HFF-Myc (cell line): ENCODE measurements at regions not wholly inside any gene's neighbourhood (a gene's known extent, or its start where the extent isn't known, plus 50 kb on each side); places are given as distances from the start of the nearest gene placed in this dataset.

Source experiments
- DNase-seq: peaks from one replicate; pipeline ENCODE4 v3.0.0-alpha.2; 2011; ENCODE audit warnings: low read depth; ENCODE audit errors: extremely low read depth
- H3K4me3 ChIP-seq: replicated peaks from 2 replicates; pipeline ENCODE4 v1.5.1; 2011; ENCODE audit warnings: low read depth, mild to moderate bottlenecking, control low read depth, low read length
- TF ChIP-seq, protein P1 (sequence below): IDR thresholded peaks from 2 replicates; pipeline ENCODE4 v1.5.1; 2012; ENCODE audit warnings: mild to moderate bottlenecking, low read depth, low read length, control low read depth; ENCODE audit errors: missing control alignments

DNA sequence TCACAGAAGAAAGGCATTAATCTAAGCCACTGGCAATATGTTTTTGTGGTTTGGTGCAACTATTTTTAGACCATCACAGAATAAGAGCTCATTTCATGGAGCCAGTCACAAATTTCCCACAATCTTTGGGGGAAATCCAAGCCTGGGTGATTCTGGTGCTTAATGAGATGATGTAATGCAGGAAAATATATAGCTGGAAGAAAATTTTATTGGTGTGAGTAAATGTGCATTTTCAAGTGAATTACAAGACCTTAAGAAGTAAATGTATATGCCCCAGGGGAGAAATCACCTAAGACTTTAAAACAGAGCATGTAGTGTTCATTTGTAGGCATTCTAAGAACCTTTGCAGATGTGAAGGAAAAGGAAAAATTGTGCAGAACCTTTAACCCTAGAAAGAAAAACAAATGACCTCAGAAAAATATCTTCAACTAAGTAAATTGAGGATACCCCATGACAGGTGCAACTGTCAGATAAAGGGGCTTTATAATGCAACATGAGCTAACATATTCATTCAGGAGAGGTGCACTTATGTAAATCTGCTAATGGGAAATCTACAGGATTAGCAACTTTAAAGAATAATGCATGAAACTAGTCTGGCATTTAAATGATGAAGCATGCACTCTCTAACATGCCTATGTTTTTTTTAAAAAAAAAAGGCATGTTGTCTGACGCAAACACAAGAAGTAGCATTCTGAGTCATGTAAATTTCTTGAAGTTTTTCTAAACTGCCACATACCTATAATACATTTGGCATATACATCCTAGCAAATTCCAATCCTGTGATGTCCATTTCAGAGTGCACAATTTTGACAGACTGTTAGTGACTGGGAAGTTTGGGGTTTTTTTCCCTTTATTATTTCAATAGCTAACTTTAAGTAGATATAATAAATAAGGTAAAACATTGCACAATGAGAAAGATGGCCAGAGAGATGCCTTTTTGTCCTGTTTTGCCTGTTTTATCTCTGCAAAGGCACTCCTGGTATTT, 105.1 kb downstream of the MEX3B start:
- TF ChIP-seq, protein P1, sequence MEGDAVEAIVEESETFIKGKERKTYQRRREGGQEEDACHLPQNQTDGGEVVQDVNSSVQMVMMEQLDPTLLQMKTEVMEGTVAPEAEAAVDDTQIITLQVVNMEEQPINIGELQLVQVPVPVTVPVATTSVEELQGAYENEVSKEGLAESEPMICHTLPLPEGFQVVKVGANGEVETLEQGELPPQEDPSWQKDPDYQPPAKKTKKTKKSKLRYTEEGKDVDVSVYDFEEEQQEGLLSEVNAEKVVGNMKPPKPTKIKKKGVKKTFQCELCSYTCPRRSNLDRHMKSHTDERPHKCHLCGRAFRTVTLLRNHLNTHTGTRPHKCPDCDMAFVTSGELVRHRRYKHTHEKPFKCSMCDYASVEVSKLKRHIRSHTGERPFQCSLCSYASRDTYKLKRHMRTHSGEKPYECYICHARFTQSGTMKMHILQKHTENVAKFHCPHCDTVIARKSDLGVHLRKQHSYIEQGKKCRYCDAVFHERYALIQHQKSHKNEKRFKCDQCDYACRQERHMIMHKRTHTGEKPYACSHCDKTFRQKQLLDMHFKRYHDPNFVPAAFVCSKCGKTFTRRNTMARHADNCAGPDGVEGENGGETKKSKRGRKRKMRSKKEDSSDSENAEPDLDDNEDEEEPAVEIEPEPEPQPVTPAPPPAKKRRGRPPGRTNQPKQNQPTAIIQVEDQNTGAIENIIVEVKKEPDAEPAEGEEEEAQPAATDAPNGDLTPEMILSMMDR, result no peak
- no peak for DNase-seq
- no peak overlapping the region for H3K4me3 ChIP-seq

DNA sequence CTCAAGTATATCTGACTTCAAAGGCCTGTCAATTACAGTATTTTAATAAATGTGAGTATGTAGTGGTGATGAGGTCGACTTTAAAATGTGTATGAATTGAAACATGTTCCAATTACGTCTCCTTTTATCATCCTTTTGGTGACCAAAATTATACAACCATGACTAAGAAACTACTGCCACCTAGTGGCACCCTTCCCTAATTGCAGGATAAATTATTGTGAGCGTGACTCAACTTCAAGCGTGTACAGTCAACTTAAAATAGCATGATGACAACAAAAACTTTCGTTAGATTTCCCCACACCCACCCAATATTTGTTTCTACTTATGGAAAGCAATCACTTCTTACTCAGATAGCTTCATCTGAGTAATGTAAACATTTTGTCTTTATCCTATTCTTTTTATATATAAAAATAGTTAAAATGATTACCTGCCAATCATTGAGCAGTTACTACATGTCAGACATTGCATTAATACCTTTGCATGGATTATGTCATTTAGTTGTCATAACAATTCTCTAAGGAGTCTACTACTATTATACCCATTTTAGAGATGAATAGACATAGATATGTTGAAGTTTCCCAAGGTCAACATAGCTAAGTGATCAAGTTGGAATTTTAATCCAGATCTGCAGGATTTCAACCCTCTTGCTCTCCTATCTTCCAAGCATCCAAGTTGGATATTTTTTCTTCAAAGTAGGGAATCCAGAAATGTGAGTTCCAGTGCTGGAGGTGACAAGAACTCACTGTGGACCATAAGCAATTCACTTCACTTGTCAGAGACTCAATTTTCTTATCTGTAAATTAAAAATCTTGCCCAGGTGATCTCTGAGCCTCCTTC, 106.0 kb downstream of the MEX3B start:
- DNase-seq, result peak; percentile 46
- TF ChIP-seq, protein P1, result peak; percentile 62
- H3K4me3 ChIP-seq, result no peak overlapping the region

DNA sequence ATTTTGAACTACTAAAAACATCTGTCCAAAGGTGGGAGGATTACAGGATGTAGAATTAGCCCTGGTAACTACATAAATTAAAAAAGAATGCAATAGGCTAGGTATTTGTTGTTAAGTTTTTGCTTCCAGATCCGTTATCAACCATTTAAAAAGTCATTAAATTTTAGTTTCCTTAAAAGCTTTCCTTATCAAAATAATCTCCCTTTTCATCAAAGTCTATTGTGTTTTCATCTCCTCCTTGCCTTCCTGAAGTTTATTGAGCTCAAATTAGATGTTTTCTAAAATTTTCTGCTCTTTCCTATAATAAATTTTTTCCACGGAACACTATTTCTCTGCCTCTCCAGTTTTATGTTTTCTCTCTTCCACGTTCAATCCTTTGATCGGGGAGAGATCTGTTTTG, 108.6 kb downstream of the MEX3B start:
- no peak for DNase-seq
- H3K4me3 ChIP-seq, result no peak overlapping the region
- TF ChIP-seq, protein P1, result no peak

DNA sequence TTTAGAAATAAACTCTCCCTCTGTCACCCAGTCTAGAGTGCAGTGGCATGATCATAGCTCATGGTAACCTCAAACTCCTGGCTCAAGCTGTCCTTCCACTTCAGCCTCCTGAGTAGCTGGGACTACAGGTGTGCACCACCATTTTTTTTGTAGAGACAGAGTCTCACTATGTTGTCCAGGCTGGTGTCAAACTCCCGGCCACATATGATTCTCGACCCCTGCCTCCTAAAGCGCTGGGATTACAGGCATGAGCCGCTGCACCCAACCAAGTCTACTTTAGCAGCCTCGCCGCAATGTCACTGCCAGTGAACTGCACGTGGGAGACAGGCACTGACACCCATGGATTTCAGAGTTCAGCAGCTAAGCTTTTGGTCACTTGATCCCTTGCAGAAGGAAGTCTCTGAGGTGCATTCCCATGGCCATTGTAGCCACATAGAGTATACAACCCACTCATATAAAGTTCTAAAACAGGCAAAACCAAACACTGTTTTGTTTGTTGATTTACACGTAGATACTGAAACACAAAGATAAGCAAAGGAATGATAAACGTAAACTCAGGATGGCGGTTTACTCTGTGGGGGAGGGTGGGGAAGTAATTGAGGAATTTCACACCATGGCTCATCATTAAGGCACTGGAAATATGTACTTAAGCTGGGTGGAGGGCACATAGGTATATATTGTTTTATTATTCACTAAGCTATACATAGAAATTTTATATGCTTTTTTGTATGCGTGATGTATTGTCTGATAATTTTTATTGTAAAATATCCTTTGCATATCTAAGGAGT, 115.0 kb downstream of the MEX3B start:
- no peak overlapping the region for H3K4me3 ChIP-seq
- TF ChIP-seq, protein P1, result no peak
- DNase-seq, result no peak

DNA sequence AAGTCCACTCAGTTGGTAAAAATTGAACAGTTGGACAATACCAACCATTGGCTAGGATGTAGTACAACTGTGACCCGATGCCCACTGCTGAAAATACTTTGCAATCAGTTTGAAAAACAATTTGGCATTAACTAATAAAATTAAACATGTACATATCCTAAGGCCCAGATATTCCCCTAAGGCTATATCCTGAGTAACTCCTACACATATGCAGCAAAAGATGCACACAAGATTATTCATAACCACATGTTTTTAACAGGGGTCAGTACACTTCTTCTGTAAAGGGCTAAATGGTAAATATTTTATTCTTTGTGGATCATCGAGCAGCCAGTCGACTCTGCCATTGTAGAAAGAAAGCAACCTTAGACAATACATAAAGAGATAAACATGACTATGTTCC, 116.3 kb downstream of the MEX3B start:
- no peak overlapping the region for H3K4me3 ChIP-seq
- no peak for DNase-seq
- TF ChIP-seq, protein P1, result no peak

DNA sequence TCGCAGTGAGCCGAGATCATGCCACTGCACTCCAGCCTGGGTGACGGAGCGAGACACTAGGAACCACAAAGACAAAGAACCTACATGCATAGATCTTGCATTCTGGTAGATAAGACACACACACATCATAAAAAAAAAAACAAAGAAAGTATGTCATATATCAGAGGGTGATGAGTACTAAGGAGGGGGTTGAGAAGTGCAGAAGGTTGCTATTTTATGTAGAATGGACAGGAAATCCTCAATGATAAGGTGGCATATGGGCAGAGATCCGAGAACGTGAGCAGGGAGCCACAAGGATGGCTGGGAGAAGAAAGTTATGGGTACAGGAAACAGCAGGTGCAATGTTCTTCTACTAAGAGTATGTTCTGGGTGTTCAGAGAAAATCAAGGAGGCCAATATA, 118.8 kb downstream of the MEX3B start:
- DNase-seq, result no peak
- TF ChIP-seq, protein P1, result no peak
- no peak overlapping the region for H3K4me3 ChIP-seq
